ENCODE measurements at regions not wholly inside any gene's neighbourhood (a gene's known extent, or its start where the extent isn't known, plus 50 kb on each side); places are given as distances from the start of the nearest gene placed in this dataset.

GRCh38 chr18:54717673-54718407 lies 110.4 kb upstream of the RAB27B start:
- H3K9me2 ChIP-seq (ENCODE audit: insufficient read depth), result no peaks in the 10 kb centered on the region
- H3K4me1 ChIP-seq (ENCODE audit: control insufficient read depth in 1 of 2, insufficient read depth in 2 of 2, low read length in 2 of 2), result no peaks in the 10 kb centered on the region
- no peak for ATAC-seq

More at GRCh38 chr18:54717673-54718407, 110.4 kb upstream of the RAB27B start:
- no peak for TF ChIP-seq EZH2phosphoT487 (IDR thresholded peaks at IDR 0.05; ENCODE audit: borderline replicate concordance)
- TF ChIP-seq ZNF274 (IDR thresholded peaks at IDR 0.05; ENCODE audit: low read depth, low read length), result no peak
- TF ChIP-seq, protein P1, sequence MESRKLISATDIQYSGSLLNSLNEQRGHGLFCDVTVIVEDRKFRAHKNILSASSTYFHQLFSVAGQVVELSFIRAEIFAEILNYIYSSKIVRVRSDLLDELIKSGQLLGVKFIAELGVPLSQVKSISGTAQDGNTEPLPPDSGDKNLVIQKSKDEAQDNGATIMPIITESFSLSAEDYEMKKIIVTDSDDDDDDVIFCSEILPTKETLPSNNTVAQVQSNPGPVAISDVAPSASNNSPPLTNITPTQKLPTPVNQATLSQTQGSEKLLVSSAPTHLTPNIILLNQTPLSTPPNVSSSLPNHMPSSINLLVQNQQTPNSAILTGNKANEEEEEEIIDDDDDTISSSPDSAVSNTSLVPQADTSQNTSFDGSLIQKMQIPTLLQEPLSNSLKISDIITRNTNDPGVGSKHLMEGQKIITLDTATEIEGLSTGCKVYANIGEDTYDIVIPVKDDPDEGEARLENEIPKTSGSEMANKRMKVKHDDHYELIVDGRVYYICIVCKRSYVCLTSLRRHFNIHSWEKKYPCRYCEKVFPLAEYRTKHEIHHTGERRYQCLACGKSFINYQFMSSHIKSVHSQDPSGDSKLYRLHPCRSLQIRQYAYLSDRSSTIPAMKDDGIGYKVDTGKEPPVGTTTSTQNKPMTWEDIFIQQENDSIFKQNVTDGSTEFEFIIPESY (IDR thresholded peaks at IDR 0.05; ENCODE audit: extremely low read depth, insufficient replicate concordance, low read length), result no peak
- TF ChIP-seq FOSL1 (IDR thresholded peaks at IDR 0.05; ENCODE audit: low read depth), result no peak
- no peak for TF ChIP-seq YY1 (IDR thresholded peaks at IDR 0.05; ENCODE audit: extremely low read depth, insufficient replicate concordance, low read depth, low read length)
- no peak for TF ChIP-seq CBX3 (IDR thresholded peaks at IDR 0.05; ENCODE audit: low read depth)
- no peak for TF ChIP-seq ATF3 (IDR thresholded peaks at IDR 0.05)
- no peak for TF ChIP-seq POLR2AphosphoS5 (IDR thresholded peaks at IDR 0.05; ENCODE audit: low read depth, low read length)
- TF ChIP-seq EGR1 (IDR thresholded peaks at IDR 0.05; ENCODE audit: low read depth), result no peak
- TF ChIP-seq, protein P2, sequence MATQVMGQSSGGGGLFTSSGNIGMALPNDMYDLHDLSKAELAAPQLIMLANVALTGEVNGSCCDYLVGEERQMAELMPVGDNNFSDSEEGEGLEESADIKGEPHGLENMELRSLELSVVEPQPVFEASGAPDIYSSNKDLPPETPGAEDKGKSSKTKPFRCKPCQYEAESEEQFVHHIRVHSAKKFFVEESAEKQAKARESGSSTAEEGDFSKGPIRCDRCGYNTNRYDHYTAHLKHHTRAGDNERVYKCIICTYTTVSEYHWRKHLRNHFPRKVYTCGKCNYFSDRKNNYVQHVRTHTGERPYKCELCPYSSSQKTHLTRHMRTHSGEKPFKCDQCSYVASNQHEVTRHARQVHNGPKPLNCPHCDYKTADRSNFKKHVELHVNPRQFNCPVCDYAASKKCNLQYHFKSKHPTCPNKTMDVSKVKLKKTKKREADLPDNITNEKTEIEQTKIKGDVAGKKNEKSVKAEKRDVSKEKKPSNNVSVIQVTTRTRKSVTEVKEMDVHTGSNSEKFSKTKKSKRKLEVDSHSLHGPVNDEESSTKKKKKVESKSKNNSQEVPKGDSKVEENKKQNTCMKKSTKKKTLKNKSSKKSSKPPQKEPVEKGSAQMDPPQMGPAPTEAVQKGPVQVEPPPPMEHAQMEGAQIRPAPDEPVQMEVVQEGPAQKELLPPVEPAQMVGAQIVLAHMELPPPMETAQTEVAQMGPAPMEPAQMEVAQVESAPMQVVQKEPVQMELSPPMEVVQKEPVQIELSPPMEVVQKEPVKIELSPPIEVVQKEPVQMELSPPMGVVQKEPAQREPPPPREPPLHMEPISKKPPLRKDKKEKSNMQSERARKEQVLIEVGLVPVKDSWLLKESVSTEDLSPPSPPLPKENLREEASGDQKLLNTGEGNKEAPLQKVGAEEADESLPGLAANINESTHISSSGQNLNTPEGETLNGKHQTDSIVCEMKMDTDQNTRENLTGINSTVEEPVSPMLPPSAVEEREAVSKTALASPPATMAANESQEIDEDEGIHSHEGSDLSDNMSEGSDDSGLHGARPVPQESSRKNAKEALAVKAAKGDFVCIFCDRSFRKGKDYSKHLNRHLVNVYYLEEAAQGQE (IDR thresholded peaks at IDR 0.05; ENCODE audit: low read depth), result no peak
- TF ChIP-seq ELF1 (IDR thresholded peaks at IDR 0.05; ENCODE audit: borderline replicate concordance, low read depth), result no peak
- TF ChIP-seq JUND (IDR thresholded peaks at IDR 0.05), result no peak
- no peak for TF ChIP-seq TCF7L2 (IDR thresholded peaks at IDR 0.05; ENCODE audit: borderline replicate concordance, extremely low read depth, insufficient read depth, insufficient read length)
- no peak for TF ChIP-seq SRF (IDR thresholded peaks at IDR 0.05; ENCODE audit: low read depth)
- TF ChIP-seq CEBPB (IDR thresholded peaks at IDR 0.05; ENCODE audit: low read depth), result no peak
- no peak for TF ChIP-seq ZFX (IDR thresholded peaks at IDR 0.05)
- TF ChIP-seq, protein P3, sequence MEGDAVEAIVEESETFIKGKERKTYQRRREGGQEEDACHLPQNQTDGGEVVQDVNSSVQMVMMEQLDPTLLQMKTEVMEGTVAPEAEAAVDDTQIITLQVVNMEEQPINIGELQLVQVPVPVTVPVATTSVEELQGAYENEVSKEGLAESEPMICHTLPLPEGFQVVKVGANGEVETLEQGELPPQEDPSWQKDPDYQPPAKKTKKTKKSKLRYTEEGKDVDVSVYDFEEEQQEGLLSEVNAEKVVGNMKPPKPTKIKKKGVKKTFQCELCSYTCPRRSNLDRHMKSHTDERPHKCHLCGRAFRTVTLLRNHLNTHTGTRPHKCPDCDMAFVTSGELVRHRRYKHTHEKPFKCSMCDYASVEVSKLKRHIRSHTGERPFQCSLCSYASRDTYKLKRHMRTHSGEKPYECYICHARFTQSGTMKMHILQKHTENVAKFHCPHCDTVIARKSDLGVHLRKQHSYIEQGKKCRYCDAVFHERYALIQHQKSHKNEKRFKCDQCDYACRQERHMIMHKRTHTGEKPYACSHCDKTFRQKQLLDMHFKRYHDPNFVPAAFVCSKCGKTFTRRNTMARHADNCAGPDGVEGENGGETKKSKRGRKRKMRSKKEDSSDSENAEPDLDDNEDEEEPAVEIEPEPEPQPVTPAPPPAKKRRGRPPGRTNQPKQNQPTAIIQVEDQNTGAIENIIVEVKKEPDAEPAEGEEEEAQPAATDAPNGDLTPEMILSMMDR (IDR thresholded peaks at IDR 0.05 in 2 of 3, conservative IDR thresholded peaks at IDR 0.05 in 1 of 3; ENCODE audit: borderline replicate concordance in 1 of 3, insufficient read depth in 1 of 3, low read depth in 2 of 3, low read length in 2 of 3), result no peak
- no peak for TF ChIP-seq RAD21 (IDR thresholded peaks at IDR 0.05; ENCODE audit: low read depth)
- Histone ChIP-seq H2AFZ (ENCODE audit: low read depth, low read length, poor library complexity, severe bottlenecking) (no peak overlapping the region), H3K79me2 (ENCODE audit: insufficient read depth, low read length) (no peaks in the 10 kb centered on the region), H3K36me3 (ENCODE audit: control insufficient read depth in 1 of 2, insufficient read depth in 2 of 2, low read length in 2 of 2) (no peaks in the 10 kb centered on the region; a peak in 1 of 4 replicates), H3K27ac (ENCODE audit: low read depth, low read length) (no peak overlapping the region), H3K27me3 (ENCODE audit: insufficient read depth, low read length) (no peaks in the 10 kb centered on the region), H4K20me1 (ENCODE audit: insufficient read depth) (no peaks in the 10 kb centered on the region), H3K4me2 (ENCODE audit: low read length) (no peak overlapping the region), H3K9ac (ENCODE audit: low read length) (no peak overlapping the region), H3K9me3 (ENCODE audit: control insufficient read depth in 1 of 2, insufficient read depth in 1 of 2, low read depth in 1 of 2, low read length in 2 of 2) (no peaks in the 10 kb centered on the region), H3K4me3 (replicated peaks in 1 of 2; ENCODE audit: low read depth in 1 of 2, low read length in 2 of 2) (no peak overlapping the region)
- DNase-seq (ENCODE audit: low read depth, low spot score), result no peak
- ChIA-PET POLR2A (no interaction called here), CTCF (no interaction called here), RAD21 (ENCODE audit: low non-redundant PET in 1 of 2, low total read pairs in 2 of 2, uncharacterized antibody in 2 of 2, unreplicated experiment in 2 of 2) (no interaction called here)
- intact Hi-C loops (cut with micrococcal nuclease), result no loop called here
- BruUV-seq (replicated peaks), result no TSS peak

Measured in HCT116 (cell line).